H1 (cell line): ENCODE measurements at regions not wholly inside any gene's neighbourhood (a gene's known extent, or its start where the extent isn't known, plus 50 kb on each side); places are given as distances from the start of the nearest gene placed in this dataset.

Source experiments
- TF ChIP-seq, protein P1 (sequence below), 3 experiments: IDR thresholded peaks; 1 replicate in 2 of 3; 2 replicates in 1 of 3; pipeline versions ENCODE4 v1.5.1 to v1.6.1; 2011; ENCODE audit warnings: low read length in 3 of 3, mild to moderate bottlenecking in 3 of 3, inconsistent platforms in 2 of 3, low read depth in 1 of 3, moderate library complexity in 1 of 3; ENCODE audit not compliant: insufficient read depth in 1 of 3; ENCODE audit errors: control extremely low read depth in 1 of 3

- TF ChIP-seq, protein P1, sequence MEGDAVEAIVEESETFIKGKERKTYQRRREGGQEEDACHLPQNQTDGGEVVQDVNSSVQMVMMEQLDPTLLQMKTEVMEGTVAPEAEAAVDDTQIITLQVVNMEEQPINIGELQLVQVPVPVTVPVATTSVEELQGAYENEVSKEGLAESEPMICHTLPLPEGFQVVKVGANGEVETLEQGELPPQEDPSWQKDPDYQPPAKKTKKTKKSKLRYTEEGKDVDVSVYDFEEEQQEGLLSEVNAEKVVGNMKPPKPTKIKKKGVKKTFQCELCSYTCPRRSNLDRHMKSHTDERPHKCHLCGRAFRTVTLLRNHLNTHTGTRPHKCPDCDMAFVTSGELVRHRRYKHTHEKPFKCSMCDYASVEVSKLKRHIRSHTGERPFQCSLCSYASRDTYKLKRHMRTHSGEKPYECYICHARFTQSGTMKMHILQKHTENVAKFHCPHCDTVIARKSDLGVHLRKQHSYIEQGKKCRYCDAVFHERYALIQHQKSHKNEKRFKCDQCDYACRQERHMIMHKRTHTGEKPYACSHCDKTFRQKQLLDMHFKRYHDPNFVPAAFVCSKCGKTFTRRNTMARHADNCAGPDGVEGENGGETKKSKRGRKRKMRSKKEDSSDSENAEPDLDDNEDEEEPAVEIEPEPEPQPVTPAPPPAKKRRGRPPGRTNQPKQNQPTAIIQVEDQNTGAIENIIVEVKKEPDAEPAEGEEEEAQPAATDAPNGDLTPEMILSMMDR (IDR thresholded peaks at IDR 0.05; ENCODE audit: control extremely low read depth in 1 of 3, insufficient read depth in 1 of 3, low read depth in 1 of 3, low read length in 3 of 3) = no peak
These were observed 171.2 kb downstream of the CTTN start (continued) for GRCh38 chr11:70569618-70569890.
